B cell (primary cell): ENCODE measurements at regions not wholly inside any gene's neighbourhood (a gene's known extent, or its start where the extent isn't known, plus 50 kb on each side); places are given as distances from the start of the nearest gene placed in this dataset.

Experiments used
- ATAC-seq: fragments of 200-7000 bp; cut with Tn5 transposase; one replicate; pipeline ENCODE4 v1.10.0; 2021; ENCODE audit warnings: low read depth, mild to moderate bottlenecking, moderate number of reproducible peaks, moderate library complexity
- CTCF ChIA-PET: fragments of 350-600 bp; sonication (Branson Sonifier 250); formaldehyde crosslinking; loops from one replicate; lab custom pipeline; 2021; ENCODE audit warnings: antibody characterized with exemption, inconsistent platforms; lab: Charles Lee
- POLR2A ChIA-PET: fragments of 350-600 bp; sonication (Branson Sonifier 250); formaldehyde crosslinking; loops from one replicate; lab custom pipeline; 2021; ENCODE audit warnings: antibody characterized with exemption; lab: Charles Lee
- DNase-seq: peaks from one replicate; pipeline ENCODE4 v3.0.0; 2013
- H2AFZ ChIP-seq: 2 replicates; pipeline ENCODE4 v1.6.1; 2012; ENCODE audit warnings: mild to moderate bottlenecking, low read depth, low read length; ENCODE audit not compliant: insufficient read depth, poor library complexity, severe bottlenecking
- H3K27ac ChIP-seq, 2 donors: 1 replicate in 1 of 2; 2 replicates in 1 of 2; pipeline ENCODE4 v1.5.1; 2012 to 2013; ENCODE audit warnings: low read length in 2 of 2, mild to moderate bottlenecking in 2 of 2, moderate library complexity in 1 of 2
- H3K27me3 ChIP-seq, 4 experiments: fragments of 200-600 bp in 1 of 4; sonication (generic) in 1 of 4; replicated peaks in 1 of 4; 1 replicate in 2 of 4; 2 replicates in 2 of 4; pipeline versions ENCODE4 v1.6.1 to v1.7.0; 2013 to 2016; ENCODE audit warnings: low read length in 3 of 4, mild to moderate bottlenecking in 2 of 4, mixed read lengths in 1 of 4, moderate library complexity in 1 of 4; ENCODE audit not compliant: insufficient read depth in 4 of 4, control insufficient read depth in 3 of 4; ENCODE audit errors: control extremely low read depth in 1 of 4
- H3K36me3 ChIP-seq, 2 experiments: replicated peaks in 1 of 2; 1 replicate in 1 of 2; 2 replicates in 1 of 2; pipeline versions ENCODE4 v1.6.1 to v1.7.1; 2013; ENCODE audit warnings: low read length in 1 of 2; ENCODE audit not compliant: insufficient read depth in 2 of 2, control insufficient read depth in 1 of 2; ENCODE audit errors: control extremely low read depth in 1 of 2, extremely low read depth in 1 of 2
- H3K4me1 ChIP-seq, 2 donors: fragments of 200-600 bp in 1 of 2; sonication (generic) in 1 of 2; 1 replicate in 1 of 2; 2 replicates in 1 of 2; pipeline versions ENCODE4 v1.5.1 to v1.6.1; 2013 to 2017; ENCODE audit warnings: low read length in 2 of 2; ENCODE audit not compliant: control insufficient read depth in 2 of 2, insufficient read depth in 2 of 2
- H3K4me2 ChIP-seq: replicated peaks from 2 replicates; pipeline ENCODE3; 2012; ENCODE audit warnings: mild to moderate bottlenecking, low read depth, low read length; ENCODE audit not compliant: poor library complexity, severe bottlenecking
- H3K4me3 ChIP-seq, 5 experiments: fragments of 200-600 bp in 1 of 5; sonication (generic) in 1 of 5; 1 replicate in 3 of 5; 2 replicates in 2 of 5; pipeline versions ENCODE4 v1.5.1 to v1.7.0; 2011 to 2016; ENCODE audit warnings: low read length in 4 of 5, mild to moderate bottlenecking in 4 of 5, low read depth in 2 of 5, control low read depth in 1 of 5, moderate library complexity in 1 of 5; ENCODE audit not compliant: insufficient read depth in 1 of 5; ENCODE audit errors: control extremely low read depth in 1 of 5, extremely low read depth in 1 of 5
- H3K79me2 ChIP-seq: fragments of 200-600 bp; sonication (generic); one replicate; pipeline ENCODE4 v1.6.0; 2016; ENCODE audit warnings: low read length; ENCODE audit not compliant: control insufficient read depth, insufficient read depth
- H3K9ac ChIP-seq: fragments of 200-600 bp; sonication (generic); 2 replicates; pipeline ENCODE4 v1.6.1; 2017; ENCODE audit warnings: mild to moderate bottlenecking, low read length, moderate library complexity
- H3K9me3 ChIP-seq, 3 donors: one replicate each; pipeline versions ENCODE4 v1.6.1 to v1.7.1; 2013; ENCODE audit warnings: low read length in 2 of 3; ENCODE audit not compliant: control insufficient read depth in 2 of 3, insufficient read depth in 1 of 3; ENCODE audit errors: control extremely low read depth in 1 of 3
- H4K20me1 ChIP-seq: 2 replicates; pipeline ENCODE4 v1.6.0; 2012; ENCODE audit warnings: mild to moderate bottlenecking, low read length; ENCODE audit not compliant: insufficient read depth, control insufficient read depth, poor library complexity, severe bottlenecking
- H3K27ac Mint-ChIP-seq: one replicate; pipeline ENCODE4 v1.8.0; 2021; ENCODE audit warnings: mixed read lengths
- H3K27me3 Mint-ChIP-seq: one replicate; pipeline ENCODE4 v1.8.0; 2021; ENCODE audit warnings: mixed read lengths
- H3K4me1 Mint-ChIP-seq: one replicate; pipeline ENCODE4 v1.8.0; 2021; ENCODE audit warnings: mixed read lengths
- H3K4me3 Mint-ChIP-seq: one replicate; pipeline ENCODE4 v1.8.0; 2021; ENCODE audit warnings: mixed read lengths
- H3K9me3 Mint-ChIP-seq: one replicate; pipeline ENCODE4 v1.8.0; 2022; ENCODE audit warnings: mixed read lengths; ENCODE audit not compliant: insufficient read depth
- CTCF ChIP-seq: fragments of 200-600 bp; IDR thresholded peaks from one replicate; pipeline ENCODE4 v1.8.0; 2022; ENCODE audit warnings: antibody characterized with exemption, mild to moderate bottlenecking
- EZH2 ChIP-seq: IDR thresholded peaks from 2 replicates; pipeline ENCODE4 v1.6.1; 2012; ENCODE audit warnings: borderline replicate concordance, low read depth, mild to moderate bottlenecking, moderate library complexity, low read length; ENCODE audit not compliant: insufficient read depth, poor library complexity, severe bottlenecking
- WGBS: methylation state at CpG from one replicate; pipeline ENCODE4 v1.1.5; 2013; ENCODE audit warnings: missing lambda C conversion rate; ENCODE audit not compliant: insufficient coverage; 5-methylcytosine and 5-hydroxymethylcytosine counted together
- intact Hi-C: fragments of 100-400 bp; cut with micrococcal nuclease; formaldehyde crosslinking; loops from one replicate; pipeline ENCODE4 v1.10.0; 2022

GRCh38 chr3:132236701-132237651 lies 80.2 kb upstream of the ACP3 start:
- Mint-ChIP-seq H3K4me1 (no peaks in the 10 kb centered on the region), H3K4me3 (no peak overlapping the region), H3K27ac (no peak overlapping the region), H3K9me3 (no peaks in the 10 kb centered on the region), H3K27me3 (peaks cover 14% of the 10 kb centered on the region)
- no peaks in the 10 kb centered on the region for H3K27me3 ChIP-seq
- no peaks in the 10 kb centered on the region for H3K36me3 ChIP-seq
- no peaks in the 10 kb centered on the region for H3K4me1 ChIP-seq
- DNase-seq (no peak), ATAC-seq (no peak)
- no peak overlapping the region for H3K9ac ChIP-seq
- H3K4me3 ChIP-seq, result no peak overlapping the region
- ChIA-PET CTCF (no interaction called here), POLR2A (no interaction called here)
- TF ChIP-seq EZH2, result no peak
- no peak for TF ChIP-seq CTCF
- no peak overlapping the region for H2AFZ ChIP-seq
- WGBS, result 94% methylated on average over 3 of the region's 4 CpGs
- no peak overlapping the region for H3K4me2 ChIP-seq
- no peaks in the 10 kb centered on the region for H3K79me2 ChIP-seq
- intact Hi-C loops, result no loop called here
- H4K20me1 ChIP-seq, result no peaks in the 10 kb centered on the region
- H3K27ac ChIP-seq, result no peak overlapping the region
- no peaks in the 10 kb centered on the region for H3K9me3 ChIP-seq

GRCh38 chr3:132237652-132238032 lies 79.6 kb upstream of the ACP3 start:
- Mint-ChIP-seq H3K27ac (no peak overlapping the region), H3K9me3 (no peaks in the 10 kb centered on the region), H3K4me1 (no peaks in the 10 kb centered on the region), H3K27me3 (peaks cover 19% of the 10 kb centered on the region), H3K4me3 (no peak overlapping the region)
- Histone ChIP-seq H3K27ac (no peak overlapping the region), H3K4me2 (no peak overlapping the region), H4K20me1 (no peaks in the 10 kb centered on the region), H3K9me3 (no peaks in the 10 kb centered on the region), H3K79me2 (no peaks in the 10 kb centered on the region), H3K36me3 (no peaks in the 10 kb centered on the region), H3K4me1 (no peaks in the 10 kb centered on the region), H3K27me3 (no peaks in the 10 kb centered on the region), H2AFZ (no peak overlapping the region), H3K9ac (no peak overlapping the region), H3K4me3 (no peak overlapping the region)
- TF ChIP-seq EZH2 (no peak), CTCF (no peak)
- intact Hi-C loops, result no loop called here
- DNase-seq (no peak), ATAC-seq (no peak)
- CTCF ChIA-PET, result no interaction called here
- POLR2A ChIA-PET, result no interaction called here
